ENCODE measurements at regions not wholly inside any gene's neighbourhood (a gene's known extent, or its start where the extent isn't known, plus 50 kb on each side); places are given as distances from the start of the nearest gene placed in this dataset.

DNA sequence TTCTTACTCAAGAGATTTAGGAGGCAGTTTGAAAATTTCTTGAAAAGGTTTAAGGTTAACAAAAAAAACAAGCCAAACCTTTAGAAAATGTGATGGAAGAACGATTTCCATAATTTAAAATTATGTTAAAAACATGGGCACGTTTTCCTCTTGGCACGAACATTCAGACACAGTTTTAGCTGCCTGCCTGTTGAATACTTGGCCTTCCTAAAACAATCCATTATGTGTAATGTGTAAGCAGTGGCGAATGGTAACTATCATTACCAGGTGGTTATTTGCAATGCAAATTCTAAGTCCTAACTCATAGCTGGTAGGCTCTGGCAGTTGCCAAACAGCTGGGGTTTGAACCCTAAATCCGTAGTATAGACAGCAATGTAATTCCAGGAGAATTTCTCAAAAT, 1425.7 kb upstream of the SLC10A2 start:
- H3K27me3 Mint-ChIP-seq (ENCODE audit: unreplicated experiment): peaks cover 2% of the 10 kb centered on the region
- no peak overlapping the region for H3K27ac Mint-ChIP-seq (ENCODE audit: unreplicated experiment)
- H3K36me3 Mint-ChIP-seq (ENCODE audit: unreplicated experiment): no peaks in the 10 kb centered on the region
- no peak for DNase-seq
- H3K4me3 Mint-ChIP-seq (ENCODE audit: unreplicated experiment): no peak overlapping the region
- no peaks in the 10 kb centered on the region for H3K9me3 Mint-ChIP-seq (ENCODE audit: unreplicated experiment)
- TF ChIP-seq, protein P1, sequence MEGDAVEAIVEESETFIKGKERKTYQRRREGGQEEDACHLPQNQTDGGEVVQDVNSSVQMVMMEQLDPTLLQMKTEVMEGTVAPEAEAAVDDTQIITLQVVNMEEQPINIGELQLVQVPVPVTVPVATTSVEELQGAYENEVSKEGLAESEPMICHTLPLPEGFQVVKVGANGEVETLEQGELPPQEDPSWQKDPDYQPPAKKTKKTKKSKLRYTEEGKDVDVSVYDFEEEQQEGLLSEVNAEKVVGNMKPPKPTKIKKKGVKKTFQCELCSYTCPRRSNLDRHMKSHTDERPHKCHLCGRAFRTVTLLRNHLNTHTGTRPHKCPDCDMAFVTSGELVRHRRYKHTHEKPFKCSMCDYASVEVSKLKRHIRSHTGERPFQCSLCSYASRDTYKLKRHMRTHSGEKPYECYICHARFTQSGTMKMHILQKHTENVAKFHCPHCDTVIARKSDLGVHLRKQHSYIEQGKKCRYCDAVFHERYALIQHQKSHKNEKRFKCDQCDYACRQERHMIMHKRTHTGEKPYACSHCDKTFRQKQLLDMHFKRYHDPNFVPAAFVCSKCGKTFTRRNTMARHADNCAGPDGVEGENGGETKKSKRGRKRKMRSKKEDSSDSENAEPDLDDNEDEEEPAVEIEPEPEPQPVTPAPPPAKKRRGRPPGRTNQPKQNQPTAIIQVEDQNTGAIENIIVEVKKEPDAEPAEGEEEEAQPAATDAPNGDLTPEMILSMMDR (IDR thresholded peaks at IDR 0.05; ENCODE audit: partially characterized antibody, unreplicated experiment): no peak
- H3K4me1 Mint-ChIP-seq (ENCODE audit: low read depth, unreplicated experiment): no peaks in the 10 kb centered on the region

DNA sequence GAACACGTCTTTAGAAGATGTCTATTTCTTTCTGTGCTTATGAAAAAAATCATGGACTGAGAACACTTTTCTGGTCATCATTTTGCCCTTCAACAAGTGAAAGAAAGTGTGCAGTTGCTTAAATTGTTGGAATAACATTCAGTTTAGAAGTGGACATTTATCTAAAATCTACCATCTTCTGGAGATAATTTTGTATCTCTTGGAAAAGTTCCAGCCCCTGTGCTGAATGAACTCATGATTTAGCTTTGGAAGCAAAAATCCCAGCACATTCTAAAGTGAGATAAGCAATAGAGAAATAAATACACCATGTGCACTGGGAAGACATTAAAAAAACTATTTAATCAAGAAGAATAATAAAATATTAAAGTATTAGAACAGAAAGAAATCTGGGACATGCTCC, 1420.8 kb upstream of the SLC10A2 start:
- no peaks in the 10 kb centered on the region for H3K36me3 Mint-ChIP-seq (ENCODE audit: unreplicated experiment)
- no peak overlapping the region for H3K4me3 Mint-ChIP-seq (ENCODE audit: unreplicated experiment)
- H3K27me3 Mint-ChIP-seq (ENCODE audit: unreplicated experiment): no peaks in the 10 kb centered on the region
- DNase-seq: no peak
- no peaks in the 10 kb centered on the region for H3K4me1 Mint-ChIP-seq (ENCODE audit: low read depth, unreplicated experiment)
- TF ChIP-seq, protein P1 (IDR thresholded peaks at IDR 0.05; ENCODE audit: partially characterized antibody, unreplicated experiment): no peak
- H3K27ac Mint-ChIP-seq (ENCODE audit: unreplicated experiment): no peak overlapping the region
- no peaks in the 10 kb centered on the region for H3K9me3 Mint-ChIP-seq (ENCODE audit: unreplicated experiment)

DNA sequence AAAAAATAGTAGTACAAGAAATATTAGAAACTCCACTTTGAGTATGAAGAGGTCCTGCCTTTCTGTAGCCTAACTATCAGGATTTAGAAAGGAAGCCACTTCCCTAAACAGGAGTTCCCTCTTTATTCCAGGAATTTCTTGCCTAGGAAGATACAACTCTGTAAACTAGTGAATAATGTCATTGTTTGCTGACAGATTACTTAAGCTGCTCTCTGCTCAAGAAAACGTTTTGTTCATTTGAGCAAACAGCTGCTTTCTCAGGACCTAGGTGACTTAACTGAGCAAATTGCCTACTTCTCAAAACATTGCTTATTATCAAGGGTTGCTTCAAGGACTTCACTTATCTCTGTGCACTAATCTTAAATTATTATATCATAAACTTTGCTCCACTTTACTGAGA, 1419.4 kb upstream of the SLC10A2 start:
- no peaks in the 10 kb centered on the region for H3K27me3 Mint-ChIP-seq (ENCODE audit: unreplicated experiment)

DNA sequence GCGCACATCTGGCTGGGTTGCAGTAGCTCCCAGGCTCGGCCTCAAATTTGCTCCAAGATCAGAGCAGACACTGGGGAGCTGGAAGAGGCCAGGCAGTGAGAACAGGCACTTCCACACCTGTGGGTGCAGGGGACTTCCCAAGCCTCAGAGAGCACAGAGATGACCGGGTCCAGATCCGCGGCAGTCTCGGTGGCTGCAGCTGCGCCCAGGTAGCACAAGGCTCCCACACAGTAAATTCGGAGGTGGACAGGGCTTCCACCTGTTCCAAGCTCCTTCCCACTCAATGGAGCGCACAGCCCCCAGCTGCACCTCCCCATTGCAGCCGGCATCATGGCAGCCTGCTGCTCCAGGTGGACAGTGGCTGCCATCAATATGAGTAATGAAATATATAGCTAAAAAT, 1417.4 kb upstream of the SLC10A2 start:
- TF ChIP-seq, protein P1 (IDR thresholded peaks at IDR 0.05; ENCODE audit: partially characterized antibody, unreplicated experiment): no peak
- DNase-seq: no peak
- no peak overlapping the region for H3K4me3 Mint-ChIP-seq (ENCODE audit: unreplicated experiment)
- no peak overlapping the region for H3K27ac Mint-ChIP-seq (ENCODE audit: unreplicated experiment)
- peaks cover 12% of the 10 kb centered on the region for H3K36me3 Mint-ChIP-seq (ENCODE audit: unreplicated experiment)
- peaks cover 6% of the 10 kb centered on the region for H3K9me3 Mint-ChIP-seq (ENCODE audit: unreplicated experiment)
- no peaks in the 10 kb centered on the region for H3K4me1 Mint-ChIP-seq (ENCODE audit: low read depth, unreplicated experiment)
- no peaks in the 10 kb centered on the region for H3K27me3 Mint-ChIP-seq (ENCODE audit: unreplicated experiment)

More for the DNA sequence above, 1419.4 kb upstream of the SLC10A2 start:
- H3K9me3 Mint-ChIP-seq (ENCODE audit: unreplicated experiment): no peaks in the 10 kb centered on the region
- TF ChIP-seq, protein P1 (IDR thresholded peaks at IDR 0.05; ENCODE audit: partially characterized antibody, unreplicated experiment): no peak
- H3K4me1 Mint-ChIP-seq (ENCODE audit: low read depth, unreplicated experiment): no peaks in the 10 kb centered on the region
- no peak overlapping the region for H3K27ac Mint-ChIP-seq (ENCODE audit: unreplicated experiment)
- no peak overlapping the region for H3K4me3 Mint-ChIP-seq (ENCODE audit: unreplicated experiment)
- no peaks in the 10 kb centered on the region for H3K36me3 Mint-ChIP-seq (ENCODE audit: unreplicated experiment)
- no peak for DNase-seq

DNA sequence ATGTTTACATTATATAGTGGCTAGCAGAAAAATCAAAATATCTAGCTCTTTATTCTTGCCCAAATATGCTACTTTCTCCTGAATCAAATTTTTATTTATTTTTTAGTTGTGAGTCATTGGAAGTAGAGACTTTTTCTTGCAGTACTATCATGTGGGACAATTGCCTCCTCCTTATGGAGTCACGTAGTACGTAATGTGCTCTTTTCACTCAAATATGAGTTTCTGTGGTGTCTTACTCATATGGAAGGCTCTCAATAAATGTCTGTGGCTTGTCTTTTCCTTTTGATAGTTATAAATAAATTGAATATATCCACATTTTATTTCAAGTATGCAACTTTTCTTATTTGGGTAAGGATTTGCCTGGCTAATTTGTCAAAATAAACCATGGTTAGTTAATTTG, 1411.0 kb upstream of the SLC10A2 start:
- Mint-ChIP-seq H3K9me3 (ENCODE audit: unreplicated experiment) (peaks cover 6% of the 10 kb centered on the region), H3K27me3 (ENCODE audit: unreplicated experiment) (no peaks in the 10 kb centered on the region), H3K27ac (ENCODE audit: unreplicated experiment) (no peak overlapping the region)

More for the DNA sequence above, 1411.0 kb upstream of the SLC10A2 start:
- TF ChIP-seq, protein P1 (IDR thresholded peaks at IDR 0.05; ENCODE audit: partially characterized antibody, unreplicated experiment): no peak
- Mint-ChIP-seq H3K36me3 (ENCODE audit: unreplicated experiment) (peaks cover 12% of the 10 kb centered on the region), H3K4me3 (ENCODE audit: unreplicated experiment) (no peak overlapping the region), H3K4me1 (ENCODE audit: low read depth, unreplicated experiment) (no peaks in the 10 kb centered on the region)
- DNase-seq: no peak
